RWPE2 (cell line): ENCODE measurements at regions not wholly inside any gene's neighbourhood (a gene's known extent, or its start where the extent isn't known, plus 50 kb on each side); places are given as distances from the start of the nearest gene placed in this dataset.
A peak's percentile ranks its signal among the peaks of the same experiment; 100 is the strongest.
"Not testable (repeated sequence)": the region's sequence is repeated elsewhere in the genome, so short reads cannot be mapped to it uniquely, and the experiment has no call there.

Source experiments
- ATAC-seq: fragments of 200-7000 bp; cut with Tn5 transposase; 3 replicates; pipeline ENCODE4 v1.9.1; 2021; ENCODE audit warnings: low read depth
- DNase-seq: peaks from one replicate; pipeline ENCODE4 v3.0.0-alpha.2; 2020; ENCODE audit warnings: low spot score
- H3K27ac ChIP-seq: fragments of 450-650 bp; 2 replicates; pipeline ENCODE4 v1.5.1; 2017; ENCODE audit warnings: mild to moderate bottlenecking; ENCODE audit not compliant: poor library complexity, severe bottlenecking
- H3K27me3 ChIP-seq: fragments of 250-450 bp; sonication (Bioruptor Pico); 2 replicates; pipeline ENCODE4 v1.5.1; 2021; ENCODE audit warnings: mild to moderate bottlenecking, moderate library complexity; ENCODE audit not compliant: insufficient read depth, poor library complexity, severe bottlenecking
- H3K36me3 ChIP-seq: fragments of 250-450 bp; sonication (Bioruptor Pico); 2 replicates; pipeline ENCODE4 v1.5.1; 2020; ENCODE audit warnings: low read depth, mild to moderate bottlenecking, moderate library complexity
- H3K4me1 ChIP-seq: fragments of 250-450 bp; sonication (Bioruptor Pico); 2 replicates; pipeline ENCODE4 v1.5.1; 2021; ENCODE audit warnings: mild to moderate bottlenecking, moderate library complexity; ENCODE audit not compliant: insufficient read depth, poor library complexity, severe bottlenecking
- H3K4me3 ChIP-seq: fragments of 250-450 bp; sonication (Bioruptor Pico); 2 replicates; pipeline ENCODE4 v1.5.1; 2021; ENCODE audit warnings: mild to moderate bottlenecking, moderate library complexity; ENCODE audit not compliant: severe bottlenecking
- H3K9me3 ChIP-seq: fragments of 250-450 bp; sonication (Bioruptor Pico); 2 replicates; pipeline ENCODE4 v1.5.1; 2021; ENCODE audit warnings: mild to moderate bottlenecking, moderate library complexity; ENCODE audit not compliant: severe bottlenecking
- CTCF ChIP-seq: fragments of 450-650 bp; IDR thresholded peaks from one replicate; pipeline ENCODE4 v1.5.1; 2017; ENCODE audit warnings: mild to moderate bottlenecking, moderate library complexity; ENCODE audit not compliant: poor library complexity, severe bottlenecking

- Histone ChIP-seq H3K4me1 (no peaks in the 10 kb centered on the region), H3K4me3 (no peak overlapping the region), H3K36me3 (no peaks in the 10 kb centered on the region), H3K9me3 (no peaks in the 10 kb centered on the region), H3K27me3 (peaks cover 5% of the 10 kb centered on the region), H3K27ac (no peak overlapping the region)
- TF ChIP-seq CTCF: no peak
- ATAC-seq (no peak), DNase-seq (no peak)
Observed at GRCh38 chr5:39912906-39913305, 488.1 kb upstream of the DAB2 start.

GRCh38 chr5:39907267-39907951, 482.6 kb upstream of the DAB2 start:
- not testable (repeated sequence) for H3K4me3 ChIP-seq, DNase-seq, H3K36me3 ChIP-seq, H3K9me3 ChIP-seq, H3K27me3 ChIP-seq, H3K4me1 ChIP-seq, H3K27ac ChIP-seq
- ATAC-seq: peak; percentile 62; the same call in 1 of the 3 replicates

- ATAC-seq (peak; percentile 76), DNase-seq (no peak)
- peaks cover 3% of the 10 kb centered on the region for H3K4me1 ChIP-seq
- H3K9me3 ChIP-seq: no peaks in the 10 kb centered on the region
- no peaks in the 10 kb centered on the region for H3K27me3 ChIP-seq
- H3K27ac ChIP-seq: no peak overlapping the region
- no peak overlapping the region for H3K4me3 ChIP-seq
- TF ChIP-seq CTCF: no peak
- H3K36me3 ChIP-seq: no peaks in the 10 kb centered on the region
Observed at GRCh38 chr5:39906146-39906545, 481.4 kb upstream of the DAB2 start.

- Histone ChIP-seq H3K27ac (no peak overlapping the region), H3K4me1 (peaks cover 3% of the 10 kb centered on the region), H3K27me3 (no peaks in the 10 kb centered on the region), H3K36me3 (no peaks in the 10 kb centered on the region), H3K4me3 (no peak overlapping the region), H3K9me3 (no peaks in the 10 kb centered on the region)
- TF ChIP-seq CTCF: no peak
- no peak for DNase-seq
- no peak for ATAC-seq
Observed at GRCh38 chr5:39905356-39905755, 480.6 kb upstream of the DAB2 start.

GRCh38 chr5:39902626-39903025, 477.8 kb upstream of the DAB2 start:
- ATAC-seq: no peak
- Histone ChIP-seq H3K9me3 (no peaks in the 10 kb centered on the region), H3K27me3 (no peaks in the 10 kb centered on the region), H3K4me1 (peaks cover 3% of the 10 kb centered on the region), H3K27ac (no peak overlapping the region), H3K36me3 (no peaks in the 10 kb centered on the region), H3K4me3 (no peak overlapping the region)
- DNase-seq: no peak
- TF ChIP-seq CTCF: no peak
